Glomerular visceral epithelial cell (primary cell): ENCODE measurements at regions not wholly inside any gene's neighbourhood (a gene's known extent, or its start where the extent isn't known, plus 50 kb on each side); places are given as distances from the start of the nearest gene placed in this dataset.
"Not testable (repeated sequence)": the region's sequence is repeated elsewhere in the genome, so short reads cannot be mapped to it uniquely, and the experiment has no call there.

Experiments
- DNase-seq: peaks from one replicate; pipeline ENCODE4 v3.0.0-alpha.2; 2016; ENCODE audit errors: extremely low spot score

DNA sequence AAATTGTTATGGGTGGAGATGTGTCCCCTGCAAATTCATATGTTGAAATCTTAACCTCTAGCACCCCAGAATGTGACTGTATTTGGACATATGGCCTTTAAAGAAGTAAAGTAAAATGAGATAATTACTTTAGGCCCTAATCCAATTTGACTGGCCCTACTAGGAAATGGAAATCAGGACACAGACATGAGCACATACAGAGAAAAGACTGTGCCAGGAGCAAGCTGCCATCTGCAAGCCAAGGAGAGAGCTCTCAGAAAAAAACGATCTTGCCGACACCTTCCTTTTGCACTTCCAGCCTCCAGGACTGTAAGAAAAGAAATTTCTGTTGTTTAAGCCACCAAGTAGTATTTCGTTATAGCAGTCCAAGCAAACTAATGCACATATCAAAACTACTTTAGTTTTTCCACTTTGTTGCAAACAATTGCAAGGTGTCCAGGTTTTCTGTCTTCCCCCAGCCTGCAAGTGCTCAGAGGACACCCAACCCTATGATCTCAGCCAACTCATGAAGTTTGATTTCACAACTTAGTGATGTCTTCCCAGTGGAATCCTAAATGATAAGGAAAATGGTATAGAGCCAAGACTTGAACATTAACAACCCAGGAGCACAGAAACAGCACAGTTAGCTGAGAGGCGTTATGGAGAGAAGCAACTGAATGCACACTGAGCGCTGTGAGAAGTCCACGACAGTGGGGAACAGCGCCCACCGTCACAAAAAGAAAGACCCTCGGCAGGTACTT lies 351.2 kb downstream of the BCL2L11 start:
- not testable (repeated sequence) for DNase-seq

DNA sequence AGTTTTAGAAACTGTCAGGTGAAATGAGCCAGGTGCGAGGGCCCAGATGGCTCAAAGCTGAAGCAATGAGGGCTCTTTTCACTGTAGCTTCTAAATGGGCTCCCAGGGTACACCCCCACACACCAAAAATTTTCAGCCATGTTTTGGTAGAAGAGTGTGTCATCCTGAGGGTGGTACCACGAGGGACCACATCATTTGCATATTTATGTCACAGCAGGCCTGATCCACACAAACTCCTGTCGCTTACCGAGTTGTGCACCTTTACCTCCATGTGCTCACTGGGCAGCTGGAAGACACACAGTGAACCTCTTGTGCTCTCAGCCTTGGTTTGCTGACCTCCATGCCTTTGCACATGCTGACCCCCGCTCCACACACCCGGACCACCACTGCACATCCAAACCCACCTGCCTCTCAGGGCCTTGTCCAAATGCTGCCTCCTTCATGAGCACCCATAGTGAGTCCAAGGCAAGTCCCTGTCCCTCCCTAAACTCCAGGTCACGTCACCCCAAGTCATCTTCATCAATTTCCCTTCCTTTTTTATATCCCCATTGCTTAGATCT lies 352.2 kb downstream of the BCL2L11 start:
- not testable (repeated sequence) for DNase-seq

DNA sequence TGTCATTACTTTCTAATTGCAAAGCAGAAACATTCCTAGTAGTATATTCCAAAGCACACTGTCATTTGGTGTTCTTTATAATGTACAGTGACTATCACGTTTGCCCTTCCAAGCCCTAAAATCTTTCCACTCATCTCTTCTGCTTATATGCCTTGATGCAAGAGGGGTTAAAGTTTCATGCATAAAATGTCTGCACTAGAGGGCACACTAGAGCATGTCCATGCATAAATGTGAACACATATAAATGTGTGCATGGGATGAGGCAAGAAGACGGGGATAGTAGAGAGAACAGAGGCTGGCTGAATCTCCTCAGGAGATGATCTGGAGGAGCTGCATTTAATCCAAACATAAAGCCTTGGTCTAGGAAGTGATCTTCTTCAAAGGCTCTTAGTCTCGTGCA lies 352.8 kb downstream of the BCL2L11 start:
- DNase-seq = not testable (repeated sequence)

DNA sequence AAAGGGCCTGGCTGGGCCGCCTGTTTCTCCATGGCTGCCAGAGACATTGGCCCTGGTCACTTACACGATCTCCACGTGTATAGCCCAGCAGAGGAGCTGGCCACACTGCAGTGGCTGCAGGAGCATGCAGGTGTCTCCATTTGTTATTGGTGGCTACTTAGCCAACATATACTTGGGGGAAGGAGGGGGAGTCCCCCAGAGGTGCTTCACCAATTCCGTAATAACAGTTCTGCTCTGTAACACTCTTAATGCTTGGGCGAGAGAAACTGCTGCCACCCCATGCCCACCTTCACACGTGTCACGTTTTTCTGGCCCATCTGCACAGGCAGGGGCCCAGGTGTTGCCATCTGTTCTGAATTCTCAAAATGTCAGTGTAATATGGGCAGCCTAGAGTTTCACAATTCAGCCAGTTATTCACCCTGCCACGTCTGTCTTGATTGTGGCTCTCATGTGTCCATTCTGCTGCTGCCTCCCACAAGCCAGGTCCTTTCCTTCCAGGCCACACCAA lies 353.5 kb downstream of the BCL2L11 start:
- not testable (repeated sequence) for DNase-seq

DNA sequence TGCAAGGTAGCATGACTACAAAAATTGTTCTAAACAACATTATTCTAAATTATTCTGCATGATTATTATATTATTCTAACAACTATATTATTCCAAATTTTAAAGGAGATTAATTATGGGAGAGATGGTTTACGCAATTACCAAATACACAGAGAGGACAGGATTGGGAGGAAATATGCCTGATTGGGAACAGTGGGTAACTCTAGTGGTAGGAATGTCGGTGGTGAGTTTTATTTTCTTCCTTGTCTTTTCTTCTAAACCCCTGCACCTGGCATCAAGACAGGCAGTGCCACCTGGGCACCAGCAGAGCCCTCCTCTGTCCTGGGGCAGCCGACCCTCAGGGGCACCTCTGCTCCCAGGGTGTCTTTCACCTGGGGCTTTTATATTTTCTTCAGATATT lies 357.6 kb downstream of the BCL2L11 start:
- DNase-seq = not testable (repeated sequence)

DNA sequence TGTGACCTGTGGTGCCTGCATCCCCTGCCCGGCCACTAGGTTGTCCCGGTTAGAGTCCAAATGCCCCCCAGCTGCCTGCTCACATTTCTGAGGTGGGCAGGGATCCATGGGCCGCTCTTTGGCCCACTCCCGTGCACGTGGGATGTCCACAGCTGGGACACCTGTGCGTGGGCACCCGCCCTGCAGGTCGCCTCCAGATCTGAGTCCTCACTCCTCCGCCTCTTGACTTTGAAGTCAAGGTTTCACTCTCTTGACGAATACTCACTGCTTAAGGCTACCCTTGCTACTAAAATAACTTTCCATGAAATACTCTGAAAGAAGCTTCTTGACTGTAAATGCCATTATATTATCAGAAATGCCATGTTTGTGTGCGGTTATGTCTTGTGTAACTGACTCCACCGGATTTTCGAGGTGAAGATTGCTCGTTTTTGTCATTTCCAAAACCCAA lies 358.2 kb downstream of the BCL2L11 start:
- DNase-seq = not testable (repeated sequence)

DNA sequence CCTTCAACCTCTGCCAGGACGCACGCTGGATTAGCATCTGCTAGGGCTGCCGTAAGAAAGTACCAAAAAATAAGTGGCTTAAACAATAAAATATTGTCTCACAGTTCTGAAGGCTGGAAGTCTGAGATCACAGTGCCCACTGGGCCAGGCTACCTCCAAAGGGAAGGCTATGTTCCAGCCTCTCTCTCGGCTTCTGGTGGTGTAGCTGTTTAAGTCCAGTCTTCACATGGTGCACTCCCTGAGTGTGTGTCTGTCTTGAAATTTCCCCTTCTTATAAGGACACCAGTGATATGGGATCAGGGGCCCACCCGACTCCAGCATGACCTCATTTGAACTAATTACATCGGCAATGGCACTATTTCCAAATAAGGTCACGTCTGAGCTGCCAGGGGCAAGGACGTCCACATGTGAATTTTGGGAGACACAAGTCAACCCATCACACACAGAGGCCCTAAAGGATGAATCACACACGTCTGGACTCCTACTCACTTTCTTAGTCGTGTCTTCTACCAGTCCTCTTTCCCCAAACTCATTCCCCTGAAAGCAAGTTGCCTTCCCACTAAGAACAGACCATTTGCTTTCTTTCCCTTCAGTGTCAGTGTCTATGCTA lies 359.4 kb downstream of the BCL2L11 start:
- peak; percentile 33 for DNase-seq

DNA sequence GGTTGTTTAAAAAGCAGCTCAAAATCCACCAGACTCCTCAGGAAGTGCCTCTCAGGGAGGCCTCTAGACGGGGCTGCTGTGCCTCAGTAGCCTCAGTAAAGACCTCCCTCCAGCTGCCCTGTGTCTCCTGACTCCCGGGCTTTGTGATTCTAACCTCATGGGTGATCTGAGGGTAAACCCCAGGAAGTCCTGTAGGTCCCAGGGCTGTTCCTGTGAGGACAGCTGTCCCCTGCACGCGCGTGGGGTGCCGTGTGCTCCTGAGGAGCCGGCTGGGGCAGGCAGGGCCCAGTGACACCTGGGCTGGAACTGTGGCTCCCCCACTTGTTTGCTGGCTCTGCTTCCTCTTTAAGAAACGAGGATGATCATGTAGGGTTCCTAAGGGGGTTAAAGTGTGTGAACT lies 359.9 kb downstream of the BCL2L11 start:
- not testable (repeated sequence) for DNase-seq

DNA sequence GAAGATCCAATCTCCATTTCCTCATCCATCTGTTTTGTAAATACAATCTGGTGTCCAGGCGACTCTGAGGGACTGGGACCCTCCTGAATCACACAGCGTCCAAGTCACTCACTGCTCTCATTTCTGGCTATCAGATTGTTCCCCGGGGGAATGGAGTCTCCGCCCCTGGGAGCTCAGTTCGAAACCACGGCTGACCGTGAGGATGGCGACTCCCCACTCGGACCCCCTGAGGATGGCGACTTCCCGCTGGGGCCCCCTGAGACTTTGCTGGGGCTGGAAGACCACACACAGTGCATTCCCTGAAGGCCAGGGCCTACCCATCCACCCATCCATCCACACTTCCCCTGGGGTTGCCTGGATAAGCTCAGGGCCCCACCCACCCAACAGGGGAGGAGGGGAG lies 360.5 kb downstream of the BCL2L11 start:
- DNase-seq = not testable (repeated sequence)

DNA sequence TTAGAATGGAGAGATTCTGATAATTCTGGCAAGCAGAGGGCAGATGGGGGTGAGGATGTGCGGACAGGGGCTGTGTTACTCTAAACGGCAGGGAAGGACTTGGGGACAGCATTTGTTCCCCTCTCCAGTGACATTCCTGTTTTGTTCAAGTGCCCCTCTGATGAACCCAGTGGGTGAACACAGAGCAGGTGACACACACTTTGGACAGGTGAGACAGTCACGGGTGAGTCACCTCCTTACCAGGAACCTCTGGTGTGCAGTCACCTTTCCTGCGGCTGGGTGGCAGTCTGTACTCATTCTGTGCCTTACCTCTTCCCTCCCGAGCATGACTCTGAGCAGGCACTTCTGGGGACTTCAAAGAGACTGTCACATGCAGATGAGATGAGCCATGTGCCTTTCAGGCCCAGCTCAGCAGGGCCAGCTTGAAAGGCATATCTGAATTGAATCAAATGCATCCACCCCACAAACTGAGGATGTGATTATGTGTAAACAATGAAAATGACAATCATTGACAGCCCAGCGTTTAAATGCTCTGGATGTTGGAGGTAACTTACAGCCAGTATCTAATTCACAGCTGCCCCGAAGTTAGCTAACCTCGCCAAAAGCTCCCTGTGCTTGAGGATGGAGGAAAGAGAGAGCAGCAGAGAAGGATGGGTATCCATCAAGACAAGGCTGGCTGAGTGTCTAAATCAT lies 362.4 kb downstream of the BCL2L11 start:
- not testable (repeated sequence) for DNase-seq

DNA sequence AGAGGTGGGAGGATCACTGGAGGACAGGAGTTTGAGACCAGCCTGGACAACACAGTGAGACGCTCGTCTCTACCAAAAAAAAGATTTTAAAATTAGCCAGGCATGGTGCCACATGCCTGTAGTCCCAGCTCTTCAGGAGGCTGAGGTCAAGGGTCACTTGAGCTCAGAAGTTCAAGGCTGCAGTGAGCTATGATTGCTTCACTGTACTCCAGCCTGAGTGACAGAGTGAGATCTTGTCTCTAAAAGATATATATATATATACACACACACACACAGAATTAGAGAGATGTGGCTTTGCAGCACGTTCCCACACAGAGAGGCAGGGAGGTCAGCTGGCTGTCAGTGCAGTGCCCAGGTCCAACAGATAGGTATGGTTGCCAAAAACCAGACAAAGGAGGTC lies 363.4 kb downstream of the BCL2L11 start:
- DNase-seq = not testable (repeated sequence)

DNA sequence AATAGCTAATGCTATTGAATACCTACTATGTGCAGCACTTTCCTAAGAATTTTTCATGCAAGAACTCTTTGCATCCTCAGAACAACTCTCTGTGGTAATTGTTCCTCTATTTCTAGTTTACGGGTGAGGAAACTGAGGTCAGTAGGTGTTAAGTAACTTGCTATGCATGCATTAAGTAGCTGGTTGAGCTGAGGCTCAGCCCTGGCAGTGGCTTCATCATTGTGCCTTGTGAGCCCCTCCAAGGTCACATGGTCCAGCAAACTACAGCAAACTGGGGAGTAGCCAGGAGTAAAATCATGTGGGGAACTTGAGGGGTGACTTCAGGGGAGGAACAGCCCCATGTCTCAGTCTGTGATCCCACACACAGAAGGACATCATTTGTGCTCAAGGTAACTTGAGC lies 365.2 kb downstream of the BCL2L11 start:
- DNase-seq = not testable (repeated sequence)

DNA sequence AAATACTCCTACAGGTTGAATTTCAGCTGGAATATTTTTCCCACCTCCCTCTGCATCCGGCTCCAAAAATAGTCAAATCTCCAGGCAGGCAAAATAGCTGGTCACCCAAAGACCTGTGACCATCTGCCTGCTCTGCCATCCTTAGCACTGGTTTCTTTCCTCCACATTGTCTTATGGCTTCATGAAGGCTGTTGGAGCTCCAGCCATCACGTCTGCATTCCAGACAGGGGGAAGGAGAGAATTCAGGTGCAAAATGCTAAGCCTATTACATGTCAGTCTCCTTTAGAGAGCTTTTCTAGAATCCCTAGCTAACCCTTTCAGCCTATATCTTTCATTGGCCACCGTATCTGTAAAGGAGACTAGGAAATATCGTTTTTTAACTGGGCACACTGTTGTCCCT lies 367.7 kb downstream of the BCL2L11 start:
- not testable (repeated sequence) for DNase-seq

DNA sequence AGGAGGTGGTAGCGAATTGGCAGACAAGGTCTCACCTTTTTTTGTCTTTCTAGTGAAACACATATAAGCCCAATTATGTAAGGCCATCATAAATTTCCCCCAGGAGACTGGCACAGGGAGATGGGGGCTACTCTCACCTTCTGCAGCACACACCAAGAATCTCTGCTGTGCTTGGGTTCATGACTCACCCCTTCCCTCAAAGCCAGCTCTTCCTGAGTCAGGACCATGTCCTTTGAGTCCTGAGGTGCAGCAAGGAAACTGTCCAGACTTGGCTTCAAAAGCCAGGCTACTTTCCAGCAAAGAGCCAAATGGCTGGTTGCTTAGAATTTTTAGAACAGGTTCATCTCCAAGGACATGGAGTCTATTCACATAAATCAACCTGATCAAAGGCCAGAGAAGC lies 368.7 kb downstream of the BCL2L11 start:
- DNase-seq = not testable (repeated sequence)

DNA sequence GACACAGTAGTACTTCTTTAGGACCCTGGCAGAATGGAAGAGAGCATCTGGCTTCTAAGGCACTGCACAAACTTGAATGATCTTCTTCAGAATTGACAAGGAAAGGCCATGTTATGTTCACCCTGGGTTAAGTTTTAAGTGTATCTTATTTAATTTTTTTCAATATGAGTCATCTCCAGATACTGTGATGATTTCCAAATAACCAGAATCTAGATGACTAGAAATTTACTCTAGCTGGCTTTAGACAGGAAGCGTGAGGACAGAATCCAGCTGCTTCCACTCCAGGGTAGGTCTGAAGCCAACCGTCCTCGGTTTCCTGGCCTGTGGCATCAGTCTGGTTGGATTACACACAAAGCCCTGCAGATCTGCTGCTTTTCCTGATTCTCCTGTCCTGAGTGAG lies 370.5 kb downstream of the BCL2L11 start:
- DNase-seq = not testable (repeated sequence)

DNA sequence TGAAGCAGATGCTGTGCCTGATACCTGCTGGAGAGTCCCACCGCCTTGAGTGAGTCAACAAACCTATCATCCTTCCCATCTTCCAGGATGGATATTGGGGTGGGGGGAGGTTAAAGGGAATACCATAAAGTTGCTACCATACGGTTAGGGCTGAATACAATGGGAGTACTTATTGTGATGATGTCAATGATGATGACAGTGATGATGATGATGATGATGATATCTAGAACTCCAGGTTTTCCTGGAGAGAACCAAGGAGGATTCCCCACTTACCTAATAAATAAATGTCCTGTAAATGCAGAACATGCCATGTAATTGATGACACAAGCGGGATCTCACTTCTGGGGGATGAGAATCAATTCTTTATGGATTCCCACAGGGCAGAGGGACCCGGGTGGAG lies 370.9 kb downstream of the BCL2L11 start:
- not testable (repeated sequence) for DNase-seq

DNA sequence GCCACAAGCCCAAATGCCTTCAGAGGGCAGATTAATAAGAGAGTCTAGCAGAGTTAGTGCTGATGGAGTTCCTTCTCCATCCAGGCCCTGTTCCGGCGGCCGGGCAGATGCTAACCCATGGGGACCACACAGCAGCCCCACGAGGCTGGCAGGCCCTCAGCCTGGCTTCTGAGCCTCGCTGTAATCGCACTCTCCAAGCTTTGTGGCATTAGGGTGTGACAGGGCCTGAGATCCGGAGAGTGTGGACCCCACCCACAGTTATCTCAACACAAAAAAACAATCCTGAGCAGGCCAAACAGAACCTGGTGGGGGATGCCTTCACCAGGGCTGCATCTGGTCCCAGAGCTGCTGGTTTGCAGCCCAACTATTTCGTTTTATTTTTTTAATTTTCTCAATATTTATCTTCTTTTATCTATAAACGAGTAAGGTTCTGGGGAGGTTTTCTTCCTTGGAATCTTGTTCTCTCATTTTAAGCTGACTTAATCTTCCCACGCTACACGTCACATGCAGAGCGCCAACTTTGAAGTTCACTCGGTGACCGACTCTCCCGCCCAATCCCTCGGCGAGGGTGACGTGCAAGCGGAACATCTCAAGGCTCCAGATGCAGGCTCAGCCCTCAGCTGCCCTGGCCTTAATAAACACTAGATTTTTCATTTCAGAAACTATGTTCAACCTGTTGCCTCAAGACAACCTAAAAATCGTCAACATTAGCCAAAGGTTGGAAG lies 372.4 kb downstream of the BCL2L11 start:
- not testable (repeated sequence) for DNase-seq

DNA sequence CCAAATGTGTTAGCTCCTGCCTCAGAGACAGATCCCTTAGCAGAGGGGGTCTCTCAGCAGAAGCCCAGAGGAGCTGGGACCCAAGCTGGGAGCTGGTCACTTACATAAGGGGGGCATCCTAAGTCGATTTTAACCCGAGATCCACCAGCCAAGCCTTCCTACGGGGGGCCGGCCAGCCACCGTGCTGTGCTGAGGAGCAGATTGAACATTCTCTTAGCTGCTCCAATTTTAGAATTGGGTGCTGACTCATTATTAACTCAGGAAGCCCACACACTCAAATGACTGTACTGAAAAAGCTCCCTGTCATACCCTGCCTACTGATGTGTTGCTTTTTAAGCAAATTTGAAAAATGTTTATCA lies 373.0 kb downstream of the BCL2L11 start:
- DNase-seq = peak; percentile 33

DNA sequence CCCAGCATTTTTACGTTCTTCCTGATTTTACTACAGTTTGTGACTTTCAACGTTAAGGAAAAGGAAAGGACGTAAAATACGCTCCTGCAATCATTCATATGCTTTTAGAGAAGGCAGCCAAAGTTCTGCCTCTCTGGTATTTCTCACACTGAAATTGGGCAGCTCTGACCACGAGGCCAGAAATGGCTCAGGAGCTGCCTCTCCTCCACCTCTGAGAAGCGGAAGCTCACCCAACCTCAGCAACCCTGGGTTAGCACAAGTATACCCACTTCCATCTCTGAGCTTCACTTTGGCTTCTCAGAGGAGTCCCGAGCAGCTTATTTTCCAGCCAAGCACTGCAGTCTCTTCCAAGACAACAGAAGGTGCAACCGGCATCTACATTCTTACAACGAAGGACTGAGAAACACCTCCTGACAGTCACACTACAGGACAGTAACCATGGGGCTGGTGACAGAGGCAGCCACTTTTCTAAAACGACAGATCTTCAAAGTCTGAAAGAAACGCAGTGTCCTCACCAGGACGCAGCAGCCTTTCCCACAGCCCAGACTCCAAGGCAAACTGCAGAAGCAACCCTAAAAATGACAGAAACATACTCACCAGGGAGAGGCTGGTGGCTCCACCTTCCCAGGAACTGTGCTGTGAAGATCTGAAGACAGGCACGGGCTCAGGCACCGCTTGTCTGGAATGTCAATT lies 373.7 kb downstream of the BCL2L11 start:
- not testable (repeated sequence) for DNase-seq

DNA sequence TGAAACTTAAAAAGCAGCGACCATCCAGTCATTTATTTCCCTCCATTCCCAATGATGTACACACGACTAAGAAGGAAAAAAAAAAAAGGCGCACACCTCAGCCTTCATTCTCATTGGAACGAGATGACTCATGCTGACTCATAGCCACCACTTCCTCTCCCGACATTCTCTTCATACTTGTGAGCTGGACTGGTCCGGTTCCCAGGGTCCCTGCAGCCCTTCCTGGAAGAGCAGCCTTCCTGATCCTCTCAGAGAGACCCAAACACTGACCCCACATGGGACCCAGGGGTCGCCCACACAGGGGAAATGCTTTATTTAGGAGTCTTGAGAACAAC lies 374.2 kb downstream of the BCL2L11 start:
- DNase-seq = not testable (repeated sequence)

DNA sequence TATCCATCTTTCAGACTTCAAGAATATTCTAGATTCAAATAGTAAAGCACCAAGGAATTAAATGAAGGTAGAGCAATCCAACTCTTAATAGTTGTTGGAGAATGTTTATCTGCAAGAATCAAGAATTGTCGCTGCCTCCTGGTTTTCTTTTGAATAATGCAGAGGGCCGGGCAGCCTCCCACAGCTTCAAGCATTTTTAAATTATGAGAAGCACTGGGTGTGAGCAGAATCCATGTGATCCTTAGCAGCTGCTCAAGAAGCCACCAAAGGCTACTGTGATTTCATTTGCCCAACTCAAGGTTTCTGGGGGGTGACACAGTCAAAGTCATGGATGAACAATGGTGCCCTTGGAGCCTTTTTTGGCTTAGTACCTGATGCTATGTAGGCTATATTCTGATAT lies 374.9 kb downstream of the BCL2L11 start:
- peak; percentile 14 for DNase-seq
